ENCODE measurements at regions not wholly inside any gene's neighbourhood (a gene's known extent, or its start where the extent isn't known, plus 50 kb on each side); places are given as distances from the start of the nearest gene placed in this dataset.
"Not testable (repeated sequence)": the region's sequence is repeated elsewhere in the genome, so short reads cannot be mapped to it uniquely, and the experiment has no call there.

DNA sequence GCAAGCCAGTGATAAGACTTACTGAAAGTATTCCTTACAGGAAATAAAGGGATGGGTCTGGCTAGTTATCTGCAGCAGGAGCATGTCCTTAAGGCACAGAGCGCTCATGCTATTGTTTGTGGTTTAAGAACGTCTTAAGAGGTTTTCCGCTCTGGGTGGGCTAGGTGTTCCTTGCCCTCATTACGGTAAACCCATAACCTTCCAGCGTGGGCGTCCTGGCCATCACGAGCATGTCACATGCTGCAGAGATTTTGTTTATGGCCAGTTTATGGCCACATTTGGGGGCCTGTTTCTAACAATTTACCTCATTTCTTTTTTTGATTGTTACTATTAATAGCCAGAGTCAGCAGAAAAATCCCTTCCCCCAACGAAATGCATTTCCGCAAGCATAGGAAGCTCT, 61.0 kb upstream of the TNK2 start:
- TF ChIP-seq EZH2 (IDR thresholded peaks at IDR 0.05; ENCODE audit: insufficient read depth, poor library complexity, severe bottlenecking); EZH2phosphoT487 (IDR thresholded peaks at IDR 0.05; ENCODE audit: insufficient read depth, low read depth): not testable (repeated sequence)
